ENCODE measurements at regions not wholly inside any gene's neighbourhood (a gene's known extent, or its start where the extent isn't known, plus 50 kb on each side); places are given as distances from the start of the nearest gene placed in this dataset.

DNA sequence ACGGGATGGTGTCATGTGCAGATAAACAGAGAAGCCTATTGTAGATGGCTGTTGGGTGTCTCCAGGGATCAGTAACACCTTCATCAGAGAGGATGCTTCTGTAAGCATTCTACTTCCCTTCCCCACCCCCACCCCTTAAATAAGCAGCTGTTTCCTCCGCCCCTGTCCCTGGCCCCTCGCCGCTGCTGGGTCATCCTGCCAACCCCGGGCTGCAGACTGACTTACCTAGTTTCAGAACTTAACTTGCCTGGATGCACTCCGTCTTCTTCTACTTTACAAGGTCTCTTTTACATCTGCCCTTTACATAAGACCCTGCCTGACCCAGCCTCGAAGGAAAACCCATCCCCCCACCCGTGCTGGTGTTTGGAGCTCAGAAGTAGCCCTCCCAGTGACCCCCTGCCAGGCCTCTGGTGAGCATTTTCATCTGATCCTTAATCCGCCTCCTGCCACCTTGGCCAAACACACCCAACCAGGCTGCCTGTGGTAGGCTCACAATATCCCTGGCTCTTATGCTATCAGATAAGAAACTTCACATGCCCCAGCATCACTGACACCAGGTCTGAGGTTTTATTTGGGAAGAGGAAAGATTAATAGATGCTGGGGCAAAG is 103.0 kb upstream of the HES1 start:
- TF ChIP-seq, protein P1, sequence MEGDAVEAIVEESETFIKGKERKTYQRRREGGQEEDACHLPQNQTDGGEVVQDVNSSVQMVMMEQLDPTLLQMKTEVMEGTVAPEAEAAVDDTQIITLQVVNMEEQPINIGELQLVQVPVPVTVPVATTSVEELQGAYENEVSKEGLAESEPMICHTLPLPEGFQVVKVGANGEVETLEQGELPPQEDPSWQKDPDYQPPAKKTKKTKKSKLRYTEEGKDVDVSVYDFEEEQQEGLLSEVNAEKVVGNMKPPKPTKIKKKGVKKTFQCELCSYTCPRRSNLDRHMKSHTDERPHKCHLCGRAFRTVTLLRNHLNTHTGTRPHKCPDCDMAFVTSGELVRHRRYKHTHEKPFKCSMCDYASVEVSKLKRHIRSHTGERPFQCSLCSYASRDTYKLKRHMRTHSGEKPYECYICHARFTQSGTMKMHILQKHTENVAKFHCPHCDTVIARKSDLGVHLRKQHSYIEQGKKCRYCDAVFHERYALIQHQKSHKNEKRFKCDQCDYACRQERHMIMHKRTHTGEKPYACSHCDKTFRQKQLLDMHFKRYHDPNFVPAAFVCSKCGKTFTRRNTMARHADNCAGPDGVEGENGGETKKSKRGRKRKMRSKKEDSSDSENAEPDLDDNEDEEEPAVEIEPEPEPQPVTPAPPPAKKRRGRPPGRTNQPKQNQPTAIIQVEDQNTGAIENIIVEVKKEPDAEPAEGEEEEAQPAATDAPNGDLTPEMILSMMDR (conservative IDR thresholded peaks at IDR 0.05 in 1 of 2, IDR thresholded peaks at IDR 0.05 in 1 of 2; ENCODE audit: extremely low read depth in 1 of 2, insufficient read depth in 1 of 2, low read depth in 1 of 2, low read length in 2 of 2) = no peak
- no peak for TF ChIP-seq EZH2 (IDR thresholded peaks at IDR 0.05; ENCODE audit: borderline replicate concordance, low read length)
